MM.1S (cell line): ENCODE measurements at regions not wholly inside any gene's neighbourhood (a gene's known extent, or its start where the extent isn't known, plus 50 kb on each side); places are given as distances from the start of the nearest gene placed in this dataset.

Source experiments
- DNase-seq: peaks from one replicate; pipeline ENCODE4 v3.0.0-alpha.2; 2015
- H2AFZ ChIP-seq: fragments of 300-600 bp; sonication (generic); 2 replicates; pipeline ENCODE4 v1.6.0; 2016; ENCODE audit warnings: antibody characterized with exemption, low read length
- H3F3A ChIP-seq: fragments of 300-600 bp; sonication (generic); 2 replicates; pipeline ENCODE4 v1.6.1; 2016; ENCODE audit warnings: mild to moderate bottlenecking, antibody characterized with exemption, low read length, moderate library complexity, mixed read lengths; ENCODE audit not compliant: insufficient read depth
- H3K27ac ChIP-seq: fragments of 300-600 bp; sonication (generic); 2 replicates; pipeline ENCODE4 v1.5.1; 2016; ENCODE audit warnings: mild to moderate bottlenecking, low read length
- H3K27me3 ChIP-seq: fragments of 300-600 bp; sonication (generic); replicated peaks from 2 replicates; pipeline ENCODE4 v1.6.0; 2016; ENCODE audit warnings: low read length; ENCODE audit not compliant: insufficient read depth
- H3K36me3 ChIP-seq: fragments of 300-600 bp; sonication (generic); replicated peaks from 2 replicates; pipeline ENCODE4 v1.6.1; 2016; ENCODE audit warnings: mild to moderate bottlenecking, low read length, mixed read lengths; ENCODE audit not compliant: insufficient read depth
- H3K4me1 ChIP-seq: fragments of 300-600 bp; sonication (generic); 2 replicates; pipeline ENCODE4 v1.6.1; 2016; ENCODE audit warnings: low read length, mixed read lengths
- H3K4me2 ChIP-seq: fragments of 300-600 bp; sonication (generic); 2 replicates; pipeline ENCODE4 v1.6.0; 2016; ENCODE audit warnings: low read depth, low read length
- H3K4me3 ChIP-seq: fragments of 300-600 bp; sonication (generic); 2 replicates; pipeline ENCODE4 v1.5.1; 2016; ENCODE audit warnings: low read length, mixed read lengths
- H3K79me2 ChIP-seq: fragments of 300-600 bp; sonication (generic); 2 replicates; pipeline ENCODE4 v1.6.1; 2016; ENCODE audit warnings: mixed run types, low read length, mixed read lengths
- H3K9ac ChIP-seq: fragments of 300-600 bp; sonication (generic); 2 replicates; pipeline ENCODE4 v1.6.1; 2016; ENCODE audit warnings: low read length, mixed read lengths
- H3K9me2 ChIP-seq: fragments of 300-600 bp; sonication (generic); replicated peaks from 2 replicates; pipeline ENCODE4 v1.6.1; 2016; ENCODE audit warnings: mild to moderate bottlenecking, low read length, mixed read lengths; ENCODE audit not compliant: insufficient read depth
- H3K9me3 ChIP-seq: fragments of 300-600 bp; sonication (generic); replicated peaks from 2 replicates; pipeline ENCODE4 v1.6.1; 2016; ENCODE audit warnings: mild to moderate bottlenecking, low read length, mixed read lengths; ENCODE audit not compliant: insufficient read depth
- H4K20me1 ChIP-seq: fragments of 300-600 bp; sonication (generic); 2 replicates; pipeline ENCODE4 v1.6.1; 2016; ENCODE audit warnings: mild to moderate bottlenecking, low read length, moderate library complexity, mixed read lengths; ENCODE audit not compliant: insufficient read depth
- CTCF ChIP-seq: fragments of 300-600 bp; sonication (generic); IDR thresholded peaks from 2 replicates; pipeline ENCODE4 v1.5.1; 2016; ENCODE audit warnings: antibody characterized with exemption, low read length, mixed read lengths
- EZH2 ChIP-seq: fragments of 300-600 bp; sonication (generic); optimal IDR thresholded peaks from 2 replicates; pipeline ENCODE3; 2017; ENCODE audit warnings: low read depth, mild to moderate bottlenecking, antibody characterized with exemption, low read length, mixed read lengths
- EZH2phosphoT487 ChIP-seq: fragments of 300-600 bp; sonication (generic); IDR thresholded peaks from 2 replicates; pipeline ENCODE4 v1.6.1; 2018; ENCODE audit warnings: antibody characterized with exemption, low read length

GRCh38 chr5:104128348-104128747 lies 565.8 kb upstream of the NUDT12 start:
- Histone ChIP-seq H3K27me3 (no peaks in the 10 kb centered on the region), H3F3A (no peaks in the 10 kb centered on the region), H3K4me1 (no peaks in the 10 kb centered on the region), H3K9ac (no peak overlapping the region), H3K9me2 (no peaks in the 10 kb centered on the region), H3K4me2 (no peak overlapping the region), H4K20me1 (no peaks in the 10 kb centered on the region), H3K9me3 (no peaks in the 10 kb centered on the region), H2AFZ (no peak overlapping the region), H3K36me3 (no peaks in the 10 kb centered on the region), H3K79me2 (no peaks in the 10 kb centered on the region), H3K27ac (no peak overlapping the region), H3K4me3 (no peak overlapping the region)
- TF ChIP-seq EZH2phosphoT487 = no peak
- TF ChIP-seq CTCF = no peak
- TF ChIP-seq EZH2 = no peak
- DNase-seq = no peak

- no peaks in the 10 kb centered on the region for H3K9me3 ChIP-seq
- H3K4me3 ChIP-seq = no peak overlapping the region
- no peaks in the 10 kb centered on the region for H3K79me2 ChIP-seq
- no peak for DNase-seq
- no peak overlapping the region for H2AFZ ChIP-seq
- H3K9ac ChIP-seq = no peak overlapping the region
- H3K27ac ChIP-seq = no peak overlapping the region
- no peak overlapping the region for H3K4me2 ChIP-seq
- H3K27me3 ChIP-seq = no peaks in the 10 kb centered on the region
- TF ChIP-seq EZH2 (no peak), EZH2phosphoT487 (no peak), CTCF (no peak)
- H3K4me1 ChIP-seq = no peaks in the 10 kb centered on the region
- H4K20me1 ChIP-seq = no peaks in the 10 kb centered on the region
- H3F3A ChIP-seq = no peaks in the 10 kb centered on the region
- H3K36me3 ChIP-seq = no peaks in the 10 kb centered on the region
- no peaks in the 10 kb centered on the region for H3K9me2 ChIP-seq
These were observed 564.4 kb upstream of the NUDT12 start for GRCh38 chr5:104126980-104127379.

- Histone ChIP-seq H3K27ac (no peak overlapping the region), H3K9ac (no peak overlapping the region), H3K79me2 (no peaks in the 10 kb centered on the region), H3K36me3 (no peaks in the 10 kb centered on the region), H3K9me2 (no peaks in the 10 kb centered on the region), H2AFZ (no peak overlapping the region), H3K4me3 (no peak overlapping the region), H3K4me1 (no peaks in the 10 kb centered on the region), H3K27me3 (no peaks in the 10 kb centered on the region), H3K9me3 (no peaks in the 10 kb centered on the region), H3K4me2 (no peak overlapping the region), H3F3A (no peaks in the 10 kb centered on the region), H4K20me1 (no peaks in the 10 kb centered on the region)
- no peak for DNase-seq
- TF ChIP-seq CTCF (no peak), EZH2 (no peak), EZH2phosphoT487 (no peak)
These were observed 556.9 kb upstream of the NUDT12 start for GRCh38 chr5:104119529-104119928.
